GM04503 (cell line): ENCODE measurements at regions not wholly inside any gene's neighbourhood (a gene's known extent, or its start where the extent isn't known, plus 50 kb on each side); places are given as distances from the start of the nearest gene placed in this dataset.
"Not testable (repeated sequence)": the region's sequence is repeated elsewhere in the genome, so short reads cannot be mapped to it uniquely, and the experiment has no call there.

Source experiments
- DNase-seq: peaks from one replicate; pipeline ENCODE4 v3.0.0-alpha.2; 2012; ENCODE audit warnings: low read depth

GRCh38 chr7:9210114-9210513 is 776.7 kb downstream of the NXPH1 start:
- DNase-seq: no peak

- DNase-seq: no peak
These were observed 783.8 kb downstream of the NXPH1 start for GRCh38 chr7:9217204-9217603.

GRCh38 chr7:9226500-9226899 is 793.1 kb downstream of the NXPH1 start:
- DNase-seq: no peak

- no peak for DNase-seq
These were observed 798.3 kb downstream of the NXPH1 start for GRCh38 chr7:9231630-9232121.

GRCh38 chr7:9240001-9240400 is 806.6 kb downstream of the NXPH1 start:
- DNase-seq: no peak

- DNase-seq: no peak
These were observed 808.4 kb downstream of the NXPH1 start for GRCh38 chr7:9241826-9242225.

GRCh38 chr7:9242636-9243035 is 809.2 kb downstream of the NXPH1 start:
- no peak for DNase-seq

GRCh38 chr7:9250876-9251275 is 817.5 kb downstream of the NXPH1 start:
- no peak for DNase-seq

GRCh38 chr7:9264395-9264794 is 831.0 kb downstream of the NXPH1 start:
- no peak for DNase-seq

GRCh38 chr7:9280088-9280487 is 846.7 kb downstream of the NXPH1 start:
- no peak for DNase-seq

- DNase-seq: no peak
These were observed 849.8 kb downstream of the NXPH1 start for GRCh38 chr7:9283246-9283645.

GRCh38 chr7:9302436-9302835 is 869.0 kb downstream of the NXPH1 start:
- DNase-seq: no peak

- DNase-seq: no peak
These were observed 873.7 kb downstream of the NXPH1 start for GRCh38 chr7:9307131-9307530.

- no peak for DNase-seq
These were observed 891.1 kb downstream of the NXPH1 start for GRCh38 chr7:9324513-9324912.

GRCh38 chr7:9328296-9328695 is 894.9 kb downstream of the NXPH1 start:
- DNase-seq: no peak

GRCh38 chr7:9349625-9350024 is 916.2 kb downstream of the NXPH1 start:
- DNase-seq: no peak

GRCh38 chr7:9391221-9391620 is 957.8 kb downstream of the NXPH1 start:
- DNase-seq: no peak

- DNase-seq: no peak
These were observed 958.6 kb downstream of the NXPH1 start for GRCh38 chr7:9391984-9392383.

GRCh38 chr7:9404386-9404785 is 971.0 kb downstream of the NXPH1 start:
- not testable (repeated sequence) for DNase-seq

- no peak for DNase-seq
These were observed 974.4 kb downstream of the NXPH1 start for GRCh38 chr7:9407816-9408215.

GRCh38 chr7:9453521-9453920 is 1020.1 kb downstream of the NXPH1 start:
- no peak for DNase-seq

GRCh38 chr7:9488555-9488954 is 1055.1 kb downstream of the NXPH1 start:
- peak; percentile 20 for DNase-seq

GRCh38 chr7:9498303-9498702 is 1064.9 kb downstream of the NXPH1 start:
- DNase-seq: no peak

GRCh38 chr7:9502269-9502668 is 1068.9 kb downstream of the NXPH1 start:
- DNase-seq: no peak

GRCh38 chr7:9504678-9505077 is 1071.3 kb downstream of the NXPH1 start:
- no peak for DNase-seq
